AG10803 (cell line): ENCODE measurements at regions not wholly inside any gene's neighbourhood (a gene's known extent, or its start where the extent isn't known, plus 50 kb on each side); places are given as distances from the start of the nearest gene placed in this dataset.

Experiments
- DNase-seq: peaks from one replicate; pipeline ENCODE4 v3.0.0; 2010; ENCODE audit warnings: low read depth
- H3K4me3 ChIP-seq: 2 replicates; pipeline ENCODE4 v1.5.1; 2011; ENCODE audit warnings: mild to moderate bottlenecking, low read length, control low read depth
- CTCF ChIP-seq: conservative IDR thresholded peaks from 2 replicates; pipeline ENCODE4 v1.5.1; 2011; ENCODE audit warnings: mild to moderate bottlenecking, low read length, control low read depth, inconsistent platforms

- TF ChIP-seq CTCF = peak; percentile 17
- DNase-seq = no peak
- no peak overlapping the region for H3K4me3 ChIP-seq
Measured at GRCh38 chr5:57734296-57734695, 251.7 kb upstream of the ACTBL2 start.

- no peak overlapping the region for H3K4me3 ChIP-seq
- no peak for TF ChIP-seq CTCF
- DNase-seq = peak; percentile 36
Measured at GRCh38 chr5:57727591-57727990, 245.0 kb upstream of the ACTBL2 start.

GRCh38 chr5:57725658-57726504 is 243.3 kb upstream of the ACTBL2 start:
- DNase-seq = peak; percentile 40
- H3K4me3 ChIP-seq = no peak overlapping the region
- TF ChIP-seq CTCF = no peak

GRCh38 chr5:57724836-57725235 is 242.2 kb upstream of the ACTBL2 start:
- peak; percentile 68 for DNase-seq
- no peak overlapping the region for H3K4me3 ChIP-seq

GRCh38 chr5:57721226-57721625 is 238.6 kb upstream of the ACTBL2 start:
- DNase-seq = no peak
- no peak overlapping the region for H3K4me3 ChIP-seq
- TF ChIP-seq CTCF = no peak

More at GRCh38 chr5:57724836-57725235, 242.2 kb upstream of the ACTBL2 start:
- no peak for TF ChIP-seq CTCF

- DNase-seq = no peak
- no peak for TF ChIP-seq CTCF
Measured at GRCh38 chr5:57720656-57721055, 238.0 kb upstream of the ACTBL2 start.

GRCh38 chr5:57719216-57719615 is 236.6 kb upstream of the ACTBL2 start:
- no peak overlapping the region for H3K4me3 ChIP-seq
- DNase-seq = peak; percentile 62
- no peak for TF ChIP-seq CTCF

More at GRCh38 chr5:57720656-57721055, 238.0 kb upstream of the ACTBL2 start:
- H3K4me3 ChIP-seq = no peak overlapping the region
